ENCODE measurements at regions not wholly inside any gene's neighbourhood (a gene's known extent, or its start where the extent isn't known, plus 50 kb on each side); places are given as distances from the start of the nearest gene placed in this dataset.
"Not testable (repeated sequence)": the region's sequence is repeated elsewhere in the genome, so short reads cannot be mapped to it uniquely, and the experiment has no call there.

GRCh38 chr21:13854638-13855037 is 245.1 kb downstream of the POTED start:
- no peak for TF ChIP-seq CTCF (IDR thresholded peaks at IDR 0.05)
- TF ChIP-seq POLR2A (IDR thresholded peaks at IDR 0.05): no peak
- WGBS, 2 donors: 83 to 88% methylated on average over 7 of the region's 7 CpGs
- intact Hi-C loops (cut with DNase I; ENCODE audit: low total_unique reads): no loop called here
- DNase-seq (ENCODE audit: low spot score in 2 of 2): peak in 1 of 2 donors; percentile 61
- H3K4me3 ChIP-seq (ENCODE audit: low read depth, poor library complexity, severe bottlenecking): no peak overlapping the region

GRCh38 chr21:13850808-13851207 is 241.2 kb downstream of the POTED start:
- H3K4me3 ChIP-seq (ENCODE audit: low read depth, poor library complexity, severe bottlenecking); intact Hi-C loops (cut with DNase I; ENCODE audit: low total_unique reads): not testable (repeated sequence)
- WGBS, 2 donors: 76 to 80% methylated on average over 7 of the region's 7 CpGs
- peak in 1 of 2 donors; percentile 62 for DNase-seq (ENCODE audit: low spot score in 2 of 2)

GRCh38 chr21:13849489-13849888 is 239.9 kb downstream of the POTED start:
- intact Hi-C loops (cut with DNase I; ENCODE audit: low total_unique reads); DNase-seq (ENCODE audit: low spot score in 2 of 2); H3K4me3 ChIP-seq (ENCODE audit: low read depth, poor library complexity, severe bottlenecking): not testable (repeated sequence)
- 55 to 63% methylated on average over 2 to 3 of the region's 3 CpGs for WGBS, 2 donors

GRCh38 chr21:13846718-13847117 is 237.1 kb downstream of the POTED start:
- WGBS, 2 donors: 57 to 59% methylated on average over 6 of the region's 6 CpGs
- H3K4me3 ChIP-seq (ENCODE audit: low read depth, poor library complexity, severe bottlenecking); intact Hi-C loops (cut with DNase I; ENCODE audit: low total_unique reads); DNase-seq (ENCODE audit: low spot score in 2 of 2): not testable (repeated sequence)

- H3K4me3 ChIP-seq (ENCODE audit: low read depth, poor library complexity, severe bottlenecking); intact Hi-C loops (cut with DNase I; ENCODE audit: low total_unique reads); DNase-seq (ENCODE audit: low spot score in 2 of 2): not testable (repeated sequence)
- WGBS, 2 donors: 70 to 80% methylated on average over 6 of the region's 6 CpGs
These were observed 235.0 kb downstream of the POTED start for GRCh38 chr21:13844574-13844973.

- DNase-seq (ENCODE audit: low spot score in 2 of 2); H3K4me3 ChIP-seq (ENCODE audit: low read depth, poor library complexity, severe bottlenecking); intact Hi-C loops (cut with DNase I; ENCODE audit: low total_unique reads): not testable (repeated sequence)
- WGBS, 2 donors: 49 to 66% methylated on average over 5 of the region's 5 CpGs
These were observed 233.5 kb downstream of the POTED start for GRCh38 chr21:13843081-13843480.

- intact Hi-C loops (cut with DNase I; ENCODE audit: low total_unique reads); DNase-seq (ENCODE audit: low spot score in 2 of 2); H3K4me3 ChIP-seq (ENCODE audit: low read depth, poor library complexity, severe bottlenecking): not testable (repeated sequence)
- 96 to 97% methylated on average over 19 of the region's 19 CpGs for WGBS, 2 donors
These were observed 218.1 kb downstream of the POTED start for GRCh38 chr21:13827666-13828065.

- intact Hi-C loops (cut with DNase I; ENCODE audit: low total_unique reads): no loop called here
- no peak for TF ChIP-seq POLR2A (IDR thresholded peaks at IDR 0.05)
- TF ChIP-seq CTCF (IDR thresholded peaks at IDR 0.05): no peak
- no peak overlapping the region for H3K4me3 ChIP-seq (ENCODE audit: low read depth, poor library complexity, severe bottlenecking)
- WGBS, 2 donors: 84% methylated on average over 17 to 18 of the region's 18 CpGs
- DNase-seq (ENCODE audit: low spot score in 2 of 2): no peak
These were observed 217.6 kb downstream of the POTED start for GRCh38 chr21:13827201-13827600.

GRCh38 chr21:13826511-13826910 is 216.9 kb downstream of the POTED start:
- 86% methylated on average over 15 of the region's 15 CpGs for WGBS, 2 donors
- H3K4me3 ChIP-seq (ENCODE audit: low read depth, poor library complexity, severe bottlenecking); intact Hi-C loops (cut with DNase I; ENCODE audit: low total_unique reads); DNase-seq (ENCODE audit: low spot score in 2 of 2): not testable (repeated sequence)

GRCh38 chr21:13825218-13825778 is 215.7 kb downstream of the POTED start:
- intact Hi-C loops (cut with DNase I; ENCODE audit: low total_unique reads); DNase-seq (ENCODE audit: low spot score in 2 of 2); H3K4me3 ChIP-seq (ENCODE audit: low read depth, poor library complexity, severe bottlenecking): not testable (repeated sequence)
- 65 to 74% methylated on average over 13 to 14 of the region's 26 CpGs for WGBS, 2 donors

GRCh38 chr21:13820286-13820685 is 210.7 kb downstream of the POTED start:
- H3K4me3 ChIP-seq (ENCODE audit: low read depth, poor library complexity, severe bottlenecking); intact Hi-C loops (cut with DNase I; ENCODE audit: low total_unique reads); DNase-seq (ENCODE audit: low spot score in 2 of 2): not testable (repeated sequence)
- 55 to 60% methylated on average over 4 of the region's 4 CpGs for WGBS, 2 donors

- H3K4me3 ChIP-seq (ENCODE audit: low read depth, poor library complexity, severe bottlenecking); DNase-seq (ENCODE audit: low spot score in 2 of 2); intact Hi-C loops (cut with DNase I; ENCODE audit: low total_unique reads): not testable (repeated sequence)
- WGBS, 2 donors: 73 to 77% methylated on average over 2 of the region's 2 CpGs
These were observed 202.6 kb downstream of the POTED start for GRCh38 chr21:13812191-13812590.

- DNase-seq (ENCODE audit: low spot score in 2 of 2); H3K4me3 ChIP-seq (ENCODE audit: low read depth, poor library complexity, severe bottlenecking); intact Hi-C loops (cut with DNase I; ENCODE audit: low total_unique reads): not testable (repeated sequence)
These were observed 201.0 kb downstream of the POTED start for GRCh38 chr21:13810559-13810958.

- intact Hi-C loops (cut with DNase I; ENCODE audit: low total_unique reads); DNase-seq (ENCODE audit: low spot score in 2 of 2); H3K4me3 ChIP-seq (ENCODE audit: low read depth, poor library complexity, severe bottlenecking): not testable (repeated sequence)
- WGBS, 2 donors: 37 to 73% methylated on average over 3 to 4 of the region's 7 CpGs
These were observed 196.9 kb downstream of the POTED start for GRCh38 chr21:13806444-13806843.
